ENCODE measurements at regions not wholly inside any gene's neighbourhood (a gene's known extent, or its start where the extent isn't known, plus 50 kb on each side); places are given as distances from the start of the nearest gene placed in this dataset.

DNA sequence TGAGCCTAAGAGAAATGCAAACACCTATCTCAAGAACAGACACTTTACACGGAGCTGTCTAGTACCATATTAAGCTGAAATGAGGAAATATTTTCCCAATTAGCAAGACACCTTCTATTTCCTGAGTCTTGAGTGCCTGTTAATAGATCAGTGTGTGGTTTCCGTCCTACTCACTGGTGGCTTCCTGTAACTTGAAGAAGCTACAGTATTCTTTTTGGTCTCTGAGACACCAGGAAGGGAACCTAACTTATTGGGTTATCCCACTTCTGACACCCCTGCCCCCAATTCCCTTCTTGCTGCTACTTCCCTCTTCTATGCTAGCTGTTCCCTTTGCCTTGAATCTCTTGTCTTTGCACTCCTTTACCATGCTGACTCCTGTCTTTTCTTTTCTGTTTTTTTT, 92.7 kb downstream of the FDX1 start:
- POLR2A ChIA-PET (ENCODE audit: unreplicated experiment), result no interaction called here
- Histone ChIP-seq H3K27me3 (ENCODE audit: insufficient read depth, low read depth) (no peaks in the 10 kb centered on the region), H3K4me2 (no peak overlapping the region), H3K27ac (no peak overlapping the region), H3K79me2 (ENCODE audit: low read depth) (no peaks in the 10 kb centered on the region), H4K20me1 (ENCODE audit: insufficient read depth) (no peaks in the 10 kb centered on the region), H3K4me1 (replicated peaks; ENCODE audit: insufficient read depth) (no peaks in the 10 kb centered on the region), H3K9me3 (ENCODE audit: insufficient read depth, low read depth) (no peaks in the 10 kb centered on the region; the same call in 1 of the 2 replicates), H3K36me3 (ENCODE audit: low read depth) (no peaks in the 10 kb centered on the region), H2AFZ (no peak overlapping the region), H3F3A (ENCODE audit: insufficient read depth, low read depth) (no peaks in the 10 kb centered on the region), H3K9me2 (ENCODE audit: insufficient read depth) (no peaks in the 10 kb centered on the region), H3K4me3 (no peak overlapping the region)
- DNase-seq, result peak in 1 of 2 experiments; percentile 4
- TF ChIP-seq, protein P1, sequence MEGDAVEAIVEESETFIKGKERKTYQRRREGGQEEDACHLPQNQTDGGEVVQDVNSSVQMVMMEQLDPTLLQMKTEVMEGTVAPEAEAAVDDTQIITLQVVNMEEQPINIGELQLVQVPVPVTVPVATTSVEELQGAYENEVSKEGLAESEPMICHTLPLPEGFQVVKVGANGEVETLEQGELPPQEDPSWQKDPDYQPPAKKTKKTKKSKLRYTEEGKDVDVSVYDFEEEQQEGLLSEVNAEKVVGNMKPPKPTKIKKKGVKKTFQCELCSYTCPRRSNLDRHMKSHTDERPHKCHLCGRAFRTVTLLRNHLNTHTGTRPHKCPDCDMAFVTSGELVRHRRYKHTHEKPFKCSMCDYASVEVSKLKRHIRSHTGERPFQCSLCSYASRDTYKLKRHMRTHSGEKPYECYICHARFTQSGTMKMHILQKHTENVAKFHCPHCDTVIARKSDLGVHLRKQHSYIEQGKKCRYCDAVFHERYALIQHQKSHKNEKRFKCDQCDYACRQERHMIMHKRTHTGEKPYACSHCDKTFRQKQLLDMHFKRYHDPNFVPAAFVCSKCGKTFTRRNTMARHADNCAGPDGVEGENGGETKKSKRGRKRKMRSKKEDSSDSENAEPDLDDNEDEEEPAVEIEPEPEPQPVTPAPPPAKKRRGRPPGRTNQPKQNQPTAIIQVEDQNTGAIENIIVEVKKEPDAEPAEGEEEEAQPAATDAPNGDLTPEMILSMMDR (conservative IDR thresholded peaks at IDR 0.05), result no peak
- TF ChIP-seq EZH2 (IDR thresholded peaks at IDR 0.05; ENCODE audit: low read depth), result no peak
- no TSS peak for BruUV-seq (replicated peaks)
- CTCF ChIA-PET, result no interaction called here
- intact Hi-C loops (cut with micrococcal nuclease; ENCODE audit: unreplicated experiment), result no loop called here

DNA sequence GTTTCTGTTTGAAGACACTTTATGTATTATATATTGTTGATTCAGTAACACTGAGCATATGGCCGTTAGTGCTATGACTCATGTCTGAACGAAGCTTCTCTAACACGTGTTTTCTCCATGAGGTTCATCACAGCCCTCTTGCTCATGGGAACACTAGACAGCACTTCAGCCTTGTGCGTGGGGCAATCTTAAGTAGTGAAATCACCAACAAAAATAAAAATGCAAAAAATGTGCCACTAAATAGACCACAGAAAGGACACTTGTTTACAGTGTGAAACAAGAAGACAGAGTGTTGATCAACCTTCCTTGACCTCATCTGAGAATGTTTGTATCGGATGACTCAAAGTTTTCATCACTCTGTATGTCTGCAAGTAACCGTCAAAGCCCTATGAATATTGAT, 94.5 kb downstream of the FDX1 start:
- no peaks in the 10 kb centered on the region for H3F3A ChIP-seq (ENCODE audit: insufficient read depth, low read depth)
- H3K9me3 ChIP-seq (ENCODE audit: insufficient read depth, low read depth), result no peaks in the 10 kb centered on the region
- H3K27me3 ChIP-seq (ENCODE audit: insufficient read depth, low read depth), result no peaks in the 10 kb centered on the region
- no peak overlapping the region for H3K4me3 ChIP-seq
- intact Hi-C loops (cut with micrococcal nuclease; ENCODE audit: unreplicated experiment), result no loop called here
- H3K9me2 ChIP-seq (ENCODE audit: insufficient read depth), result 0 out of 2 replicates have a peak, but pooled peaks cover 4% of the 10 kb centered on the region
- CTCF ChIA-PET, result no interaction called here
- H4K20me1 ChIP-seq (ENCODE audit: insufficient read depth), result no peaks in the 10 kb centered on the region
- TF ChIP-seq EZH2 (IDR thresholded peaks at IDR 0.05; ENCODE audit: low read depth), result no peak
- TF ChIP-seq, protein P1 (conservative IDR thresholded peaks at IDR 0.05), result no peak
- H3K4me2 ChIP-seq, result no peak overlapping the region
- no peaks in the 10 kb centered on the region for H3K36me3 ChIP-seq (ENCODE audit: low read depth)
- H2AFZ ChIP-seq, result no peak overlapping the region
- BruUV-seq (replicated peaks), result no TSS peak
- peak in 1 of 2 experiments; percentile 25 for DNase-seq
- POLR2A ChIA-PET (ENCODE audit: unreplicated experiment), result no interaction called here
- H3K27ac ChIP-seq, result no peak overlapping the region
- H3K79me2 ChIP-seq (ENCODE audit: low read depth), result no peaks in the 10 kb centered on the region
- no peaks in the 10 kb centered on the region for H3K4me1 ChIP-seq (replicated peaks; ENCODE audit: insufficient read depth)

DNA sequence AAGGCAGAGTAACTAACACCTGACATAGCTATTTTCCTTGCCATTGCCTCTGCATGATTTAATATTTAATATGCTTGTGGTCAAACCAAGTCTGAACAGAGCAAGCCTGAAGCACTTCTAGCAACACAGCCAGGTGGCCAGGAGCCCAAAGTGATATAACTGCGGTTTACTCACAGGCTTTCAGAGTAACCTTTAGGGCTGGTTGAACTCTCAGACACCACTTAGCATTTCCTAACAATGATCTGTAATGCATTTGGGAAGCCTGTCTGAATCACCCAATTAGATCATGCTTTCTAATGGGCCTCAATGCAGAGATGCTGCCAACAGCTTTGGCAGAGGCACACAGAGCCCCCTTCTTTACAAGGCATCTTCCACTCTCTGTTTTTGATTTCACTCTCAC, 96.1 kb downstream of the FDX1 start:
- no peaks in the 10 kb centered on the region for H3K79me2 ChIP-seq (ENCODE audit: low read depth)
- H3K27me3 ChIP-seq (ENCODE audit: insufficient read depth, low read depth), result no peaks in the 10 kb centered on the region
- H3K4me2 ChIP-seq, result no peak overlapping the region
- H4K20me1 ChIP-seq (ENCODE audit: insufficient read depth), result no peaks in the 10 kb centered on the region
- ChIA-PET POLR2A (ENCODE audit: unreplicated experiment) (no interaction called here), CTCF (no interaction called here)
- H2AFZ ChIP-seq, result no peak overlapping the region
- peak in 1 of 2 experiments; percentile 18 for DNase-seq
- no TSS peak for BruUV-seq (replicated peaks)
- H3K9me2 ChIP-seq (ENCODE audit: insufficient read depth), result 0 out of 2 replicates have a peak, but pooled peaks cover 4% of the 10 kb centered on the region
- no peaks in the 10 kb centered on the region for H3F3A ChIP-seq (ENCODE audit: insufficient read depth, low read depth)
- no peak overlapping the region for H3K27ac ChIP-seq
- no peaks in the 10 kb centered on the region for H3K36me3 ChIP-seq (ENCODE audit: low read depth)
- H3K9me3 ChIP-seq (ENCODE audit: insufficient read depth, low read depth), result no peaks in the 10 kb centered on the region
- H3K4me3 ChIP-seq, result no peak overlapping the region
- no peaks in the 10 kb centered on the region for H3K4me1 ChIP-seq (replicated peaks; ENCODE audit: insufficient read depth)
- no peak for TF ChIP-seq EZH2 (IDR thresholded peaks at IDR 0.05; ENCODE audit: low read depth)
- TF ChIP-seq, protein P1 (conservative IDR thresholded peaks at IDR 0.05), result no peak
- intact Hi-C loops (cut with micrococcal nuclease; ENCODE audit: unreplicated experiment), result no loop called here

Data from PC-9 (cell line).